ENCODE measurements at regions not wholly inside any gene's neighbourhood (a gene's known extent, or its start where the extent isn't known, plus 50 kb on each side); places are given as distances from the start of the nearest gene placed in this dataset.

- no peak overlapping the region for H3K27ac ChIP-seq
- no peak for DNase-seq
- no peak for TF ChIP-seq CTCF (IDR thresholded peaks at IDR 0.05)
- no peak for TF ChIP-seq POLR2A (IDR thresholded peaks at IDR 0.05)
- intact Hi-C loops (cut with DNase I) = no loop called here
- H3K4me1 ChIP-seq (replicated peaks in 1 of 2) = no peaks in the 10 kb centered on the region
- H3K9me3 ChIP-seq (replicated peaks in 1 of 3) = no peaks in the 10 kb centered on the region
- H3K4me3 ChIP-seq = no peak overlapping the region
- no peaks in the 10 kb centered on the region for H3K36me3 ChIP-seq (replicated peaks in 1 of 2)
- no peaks in the 10 kb centered on the region for H3K27me3 ChIP-seq
- WGBS, 4 donors = 59 to 74% (median 61%) methylated on average over 4 of the region's 4 CpGs
Measured at GRCh38 chr13:103996733-103997132, 930.5 kb upstream of the SLC10A2 start.

GRCh38 chr13:103983948-103984347 lies 917.7 kb upstream of the SLC10A2 start:
- 88 to 93% (median 89%) methylated on average over 3 of the region's 3 CpGs for WGBS, 4 donors
- no peaks in the 10 kb centered on the region for H3K27me3 ChIP-seq
- no peaks in the 10 kb centered on the region for H3K36me3 ChIP-seq (replicated peaks in 1 of 2)
- intact Hi-C loops (cut with DNase I) = no loop called here
- no peak overlapping the region for H3K27ac ChIP-seq
- no peaks in the 10 kb centered on the region for H3K4me1 ChIP-seq (replicated peaks in 1 of 2)
- H3K4me3 ChIP-seq = no peak overlapping the region
- no peaks in the 10 kb centered on the region for H3K9me3 ChIP-seq (replicated peaks in 1 of 3)
- TF ChIP-seq POLR2A (IDR thresholded peaks at IDR 0.05) (no peak), CTCF (IDR thresholded peaks at IDR 0.05) (no peak)
- no peak for DNase-seq

GRCh38 chr13:103976371-103976770 lies 910.2 kb upstream of the SLC10A2 start:
- Histone ChIP-seq H3K9me3 (replicated peaks in 1 of 3) (no peaks in the 10 kb centered on the region), H3K36me3 (replicated peaks in 1 of 2) (no peaks in the 10 kb centered on the region), H3K27me3 (no peaks in the 10 kb centered on the region), H3K4me3 (no peak overlapping the region), H3K27ac (no peak overlapping the region), H3K4me1 (replicated peaks in 1 of 2) (no peaks in the 10 kb centered on the region)
- intact Hi-C loops (cut with DNase I) = no loop called here
- TF ChIP-seq POLR2A (IDR thresholded peaks at IDR 0.05) (no peak), CTCF (IDR thresholded peaks at IDR 0.05) (no peak)
- 73 to 83% (median 75%) methylated on average over 1 of the region's 1 CpG for WGBS, 4 donors
- no peak for DNase-seq

- intact Hi-C loops (cut with DNase I) = no loop called here
- H3K4me1 ChIP-seq (replicated peaks in 1 of 2) = no peaks in the 10 kb centered on the region
Measured at GRCh38 chr13:103973740-103974139, 907.5 kb upstream of the SLC10A2 start.

More at GRCh38 chr13:103973740-103974139, 907.5 kb upstream of the SLC10A2 start:
- 77 to 84% (median 81%) methylated on average over 1 of the region's 1 CpG for WGBS, 4 donors
- Histone ChIP-seq H3K36me3 (replicated peaks in 1 of 2) (no peaks in the 10 kb centered on the region), H3K27me3 (no peaks in the 10 kb centered on the region), H3K27ac (no peak overlapping the region), H3K4me3 (no peak overlapping the region), H3K9me3 (replicated peaks in 1 of 3) (no peaks in the 10 kb centered on the region)
- no peak for TF ChIP-seq CTCF (IDR thresholded peaks at IDR 0.05)
- DNase-seq = no peak
